ENCODE measurements at regions not wholly inside any gene's neighbourhood (a gene's known extent, or its start where the extent isn't known, plus 50 kb on each side); places are given as distances from the start of the nearest gene placed in this dataset.

- no peak for DNase-seq (ENCODE audit: low read depth, low spot score)
- TF ChIP-seq CTCF (conservative IDR thresholded peaks at IDR 0.05): no peak
- Mint-ChIP-seq H3K27me3 (ENCODE audit: low read depth) (peaks cover 7% of the 10 kb centered on the region), H3K36me3 (ENCODE audit: low read depth) (peaks cover under 1% of the 10 kb centered on the region), H3K9me3 (peaks cover 3% of the 10 kb centered on the region), H3K4me1 (no peaks in the 10 kb centered on the region), H3K4me3 (no peak overlapping the region), H3K27ac (ENCODE audit: unreplicated experiment) (no peak overlapping the region)
Measured at GRCh38 chr11:35064114-35064800, 74.7 kb upstream of the CD44 start.

- no peaks in the 10 kb centered on the region for H3K4me1 Mint-ChIP-seq
- H3K4me3 Mint-ChIP-seq: no peak overlapping the region
- no peak for DNase-seq (ENCODE audit: low read depth, low spot score)
- no peak overlapping the region for H3K27ac Mint-ChIP-seq (ENCODE audit: unreplicated experiment)
- peaks cover 7% of the 10 kb centered on the region for H3K27me3 Mint-ChIP-seq (ENCODE audit: low read depth)
- H3K9me3 Mint-ChIP-seq: peaks cover 10% of the 10 kb centered on the region
- H3K36me3 Mint-ChIP-seq (ENCODE audit: low read depth): peaks cover 7% of the 10 kb centered on the region
- TF ChIP-seq CTCF (conservative IDR thresholded peaks at IDR 0.05): no peak
Measured at GRCh38 chr11:35065566-35065965, 73.4 kb upstream of the CD44 start.

- Mint-ChIP-seq H3K4me3 (no peak overlapping the region), H3K27ac (ENCODE audit: unreplicated experiment) (no peak overlapping the region), H3K27me3 (ENCODE audit: low read depth) (peaks cover 7% of the 10 kb centered on the region), H3K36me3 (ENCODE audit: low read depth) (peaks cover 7% of the 10 kb centered on the region), H3K4me1 (no peaks in the 10 kb centered on the region), H3K9me3 (peaks cover 10% of the 10 kb centered on the region)
- no peak for TF ChIP-seq CTCF (conservative IDR thresholded peaks at IDR 0.05)
- no peak for DNase-seq (ENCODE audit: low read depth, low spot score)
Measured at GRCh38 chr11:35066030-35066429, 72.9 kb upstream of the CD44 start.

GRCh38 chr11:35066783-35067423, 72.1 kb upstream of the CD44 start:
- Mint-ChIP-seq H3K9me3 (peaks cover 10% of the 10 kb centered on the region), H3K4me3 (no peak overlapping the region), H3K36me3 (ENCODE audit: low read depth) (peaks cover 7% of the 10 kb centered on the region), H3K4me1 (no peaks in the 10 kb centered on the region), H3K27me3 (ENCODE audit: low read depth) (peaks cover 7% of the 10 kb centered on the region), H3K27ac (ENCODE audit: unreplicated experiment) (no peak overlapping the region)
- no peak for DNase-seq (ENCODE audit: low read depth, low spot score)
- no peak for TF ChIP-seq CTCF (conservative IDR thresholded peaks at IDR 0.05)

GRCh38 chr11:35071722-35072121, 67.2 kb upstream of the CD44 start:
- no peak overlapping the region for H3K4me3 Mint-ChIP-seq
- peaks cover 7% of the 10 kb centered on the region for H3K36me3 Mint-ChIP-seq (ENCODE audit: low read depth)
- no peak overlapping the region for H3K27ac Mint-ChIP-seq (ENCODE audit: unreplicated experiment)
- no peak for DNase-seq (ENCODE audit: low read depth, low spot score)
- TF ChIP-seq CTCF (conservative IDR thresholded peaks at IDR 0.05): no peak
- no peaks in the 10 kb centered on the region for H3K4me1 Mint-ChIP-seq
- H3K9me3 Mint-ChIP-seq: peaks cover 9% of the 10 kb centered on the region
- peaks cover under 1% of the 10 kb centered on the region for H3K27me3 Mint-ChIP-seq (ENCODE audit: low read depth)

All from neural crest cell (in vitro differentiated cells).